GM21390 (cell line): ENCODE measurements at regions not wholly inside any gene's neighbourhood (a gene's known extent, or its start where the extent isn't known, plus 50 kb on each side); places are given as distances from the start of the nearest gene placed in this dataset.

Experiments used
- ATAC-seq: cut with Tn5 transposase; IDR thresholded peaks from one replicate; pipeline ENCODE4 v1.9.1; 2021; ENCODE audit not compliant: unreplicated experiment

- no peak for ATAC-seq
These were observed 220.3 kb downstream of the SPATA31D1 start for GRCh38 chr9:82208741-82209450.

- ATAC-seq = no peak
These were observed 221.4 kb downstream of the SPATA31D1 start for GRCh38 chr9:82209797-82210470.

GRCh38 chr9:82212885-82213284 is 224.3 kb downstream of the SPATA31D1 start:
- no peak for ATAC-seq

GRCh38 chr9:82216435-82216834 is 227.9 kb downstream of the SPATA31D1 start:
- no peak for ATAC-seq

- no peak for ATAC-seq
These were observed 234.9 kb downstream of the SPATA31D1 start for GRCh38 chr9:82223442-82223841.

- ATAC-seq = no peak
These were observed 242.8 kb downstream of the SPATA31D1 start for GRCh38 chr9:82231411-82231810.

- ATAC-seq = no peak
These were observed 245.8 kb downstream of the SPATA31D1 start for GRCh38 chr9:82234160-82234943.

- ATAC-seq = no peak
These were observed 253.9 kb downstream of the SPATA31D1 start for GRCh38 chr9:82242285-82242963.

- no peak for ATAC-seq
These were observed 258.7 kb downstream of the SPATA31D1 start for GRCh38 chr9:82247318-82247717.

- no peak for ATAC-seq
These were observed 263.5 kb downstream of the SPATA31D1 start for GRCh38 chr9:82252116-82252515.

- no peak for ATAC-seq
These were observed 266.2 kb downstream of the SPATA31D1 start for GRCh38 chr9:82254646-82255367.

- no peak for ATAC-seq
These were observed 267.1 kb downstream of the SPATA31D1 start for GRCh38 chr9:82255481-82256176.

- ATAC-seq = no peak
These were observed 272.1 kb downstream of the SPATA31D1 start for GRCh38 chr9:82260691-82261090.

GRCh38 chr9:82263619-82264018 is 275.0 kb downstream of the SPATA31D1 start:
- no peak for ATAC-seq

- no peak for ATAC-seq
These were observed 282.6 kb downstream of the SPATA31D1 start for GRCh38 chr9:82271106-82271561.

GRCh38 chr9:82273121-82273520 is 284.5 kb downstream of the SPATA31D1 start:
- ATAC-seq = no peak

GRCh38 chr9:82275258-82275927 is 286.8 kb downstream of the SPATA31D1 start:
- no peak for ATAC-seq

GRCh38 chr9:82281066-82281465 is 292.5 kb downstream of the SPATA31D1 start:
- no peak for ATAC-seq

- ATAC-seq = no peak
These were observed 296.2 kb downstream of the SPATA31D1 start for GRCh38 chr9:82284758-82285157.
